CD4-positive, alpha-beta memory T cell (primary cell): ENCODE measurements at regions not wholly inside any gene's neighbourhood (a gene's known extent, or its start where the extent isn't known, plus 50 kb on each side); places are given as distances from the start of the nearest gene placed in this dataset.

Experiments
- CTCF ChIA-PET: fragments of 350-600 bp; sonication (Branson Sonifier 250); formaldehyde crosslinking; loops from one replicate; lab custom pipeline; 2021; ENCODE audit warnings: inconsistent platforms; ENCODE audit not compliant: partially characterized antibody; lab: Charles Lee
- POLR2A ChIA-PET: fragments of 350-600 bp; sonication (Branson Sonifier 250); formaldehyde crosslinking; loops from one replicate; lab custom pipeline; 2021; ENCODE audit not compliant: partially characterized antibody; lab: Charles Lee
- DNase-seq, 5 donors: peaks; one replicate each; pipeline versions ENCODE4 v3.0.0 to v3.0.0-alpha.2; 2020 to 2022; ENCODE audit warnings: mixed read lengths in 1 of 5
- H3K27ac ChIP-seq: one replicate; pipeline ENCODE4 v1.7.0; 2013; ENCODE audit warnings: low read depth, low read length
- H3K27me3 ChIP-seq: 2 replicates; pipeline ENCODE4 v1.7.0; 2013; ENCODE audit warnings: mild to moderate bottlenecking, low read length, moderate library complexity; ENCODE audit not compliant: insufficient read depth
- H3K36me3 ChIP-seq: 2 replicates; pipeline ENCODE4 v1.7.0; 2013; ENCODE audit warnings: mild to moderate bottlenecking, low read length, moderate library complexity; ENCODE audit not compliant: insufficient read depth
- H3K4me1 ChIP-seq: 2 replicates; pipeline ENCODE4 v1.7.0; 2013; ENCODE audit warnings: mild to moderate bottlenecking, low read length, moderate library complexity; ENCODE audit not compliant: insufficient read depth
- H3K4me3 ChIP-seq, 2 donors: one replicate each; pipeline ENCODE4 v1.7.0; 2013; ENCODE audit warnings: low read length in 2 of 2, mild to moderate bottlenecking in 1 of 2
- H3K9me3 ChIP-seq, 2 donors: one replicate each; pipeline ENCODE4 v1.7.0; 2013; ENCODE audit warnings: low read length in 2 of 2, control low read depth in 1 of 2; ENCODE audit not compliant: control insufficient read depth in 1 of 2
- H3K27ac Mint-ChIP-seq, 7 donors: one replicate each; pipeline ENCODE4 v1.8.0; 2020 to 2021; ENCODE audit warnings: mixed read lengths in 7 of 7, mild to moderate bottlenecking in 6 of 7, inconsistent platforms in 3 of 7, moderate library complexity in 3 of 7
- H3K27me3 Mint-ChIP-seq, 2 donors: one replicate each; pipeline ENCODE4 v1.8.0; 2020 to 2021; ENCODE audit warnings: mixed read lengths in 2 of 2
- H3K36me3 Mint-ChIP-seq, 2 donors: one replicate each; pipeline ENCODE4 v1.8.0; 2020 to 2021; ENCODE audit warnings: mixed read lengths in 2 of 2, inconsistent platforms in 1 of 2, mild to moderate bottlenecking in 1 of 2
- H3K4me1 Mint-ChIP-seq, 4 donors: one replicate each; pipeline ENCODE4 v1.8.0; 2020 to 2021; ENCODE audit warnings: mixed read lengths in 4 of 4, mild to moderate bottlenecking in 1 of 4
- H3K4me3 Mint-ChIP-seq, 8 donors: one replicate each; pipeline ENCODE4 v1.8.0; 2020 to 2021; ENCODE audit warnings: mixed read lengths in 8 of 8, mild to moderate bottlenecking in 7 of 8, moderate library complexity in 6 of 8, inconsistent platforms in 3 of 8
- H3K9me3 Mint-ChIP-seq, 8 donors: one replicate each; pipeline ENCODE4 v1.8.0; 2020 to 2021; ENCODE audit warnings: mixed read lengths in 8 of 8, mild to moderate bottlenecking in 5 of 8, inconsistent platforms in 3 of 8, moderate library complexity in 1 of 8
- intact Hi-C: fragments of 100-400 bp; cut with micrococcal nuclease; formaldehyde crosslinking; loops from one replicate; pipeline ENCODE4 v1.15.1; 2023

DNA sequence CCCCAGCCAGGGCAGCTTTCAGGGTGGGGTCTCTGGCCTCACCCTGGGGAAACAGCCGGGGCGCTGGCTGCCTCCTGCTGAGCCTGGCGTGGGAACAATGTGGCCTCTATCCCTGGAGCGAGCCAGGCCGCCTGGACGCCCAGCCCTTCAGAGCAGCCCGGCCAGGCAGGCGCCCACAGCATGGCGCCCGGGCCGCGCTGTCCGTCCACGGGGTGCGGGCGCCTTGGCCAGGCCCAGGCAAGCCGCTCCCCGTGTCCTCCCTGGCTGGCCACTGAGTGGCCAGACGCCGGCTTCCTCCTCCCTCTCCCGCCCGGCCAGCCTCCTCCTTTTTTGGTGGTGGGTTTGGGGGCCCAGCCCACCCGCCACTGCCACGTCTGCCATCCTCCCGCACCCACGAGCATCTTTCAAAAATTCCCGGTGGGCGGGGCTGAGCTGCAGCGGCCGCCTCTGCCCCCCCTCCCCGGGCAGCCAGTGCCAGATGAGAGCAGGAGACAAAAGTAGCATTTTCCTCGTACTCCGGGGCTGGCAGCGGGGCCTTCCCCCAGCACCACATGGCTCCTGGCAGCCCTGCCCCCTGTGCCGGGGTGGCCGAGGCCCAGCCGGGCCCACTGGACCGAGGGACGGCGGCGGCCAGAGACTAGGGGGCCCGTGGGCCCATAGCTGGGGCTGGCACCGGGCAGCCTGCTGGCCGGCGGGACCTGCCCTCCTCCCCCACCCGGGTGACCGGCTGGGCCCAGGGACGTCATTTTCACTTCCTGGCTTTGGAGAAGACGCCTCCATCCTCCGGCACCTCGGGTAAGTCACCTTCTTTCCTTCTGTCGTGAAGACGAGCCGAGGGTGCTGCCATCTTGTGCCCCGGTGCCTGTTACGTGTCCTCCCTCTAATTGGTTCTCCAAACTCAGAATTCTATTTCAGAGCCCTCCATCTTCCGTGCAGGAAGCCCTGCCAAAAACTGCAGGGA, 70.2 kb upstream of the PPARA start:
- H3K27ac ChIP-seq = no peak overlapping the region
- H3K36me3 Mint-ChIP-seq = peaks cover 3% of the 10 kb centered on the region in 2 donors
- no peaks in the 10 kb centered on the region for H3K9me3 ChIP-seq
- H3K27me3 ChIP-seq = no peaks in the 10 kb centered on the region
- ChIA-PET CTCF (no interaction called here), POLR2A (interaction anchor here (0.9 kb wide), 1 partner anchor 67 kb away, joined by 3 read pairs; no protein-coding TSS in a partner anchor)
- no peaks in the 10 kb centered on the region for H3K9me3 Mint-ChIP-seq
- no peaks in the 10 kb centered on the region for H3K27me3 Mint-ChIP-seq
- H3K4me1 Mint-ChIP-seq = peaks cover 0 to 36% (median 18%) of the 10 kb centered on the region in 4 donors
- H3K4me3 ChIP-seq = no peak overlapping the region
- DNase-seq = no peak
- H3K36me3 ChIP-seq = no peaks in the 10 kb centered on the region
- intact Hi-C loops = no loop called here
- H3K4me1 ChIP-seq = peaks cover 9% of the 10 kb centered on the region
- no peak overlapping the region for H3K27ac Mint-ChIP-seq
- H3K4me3 Mint-ChIP-seq = no peak overlapping the region

DNA sequence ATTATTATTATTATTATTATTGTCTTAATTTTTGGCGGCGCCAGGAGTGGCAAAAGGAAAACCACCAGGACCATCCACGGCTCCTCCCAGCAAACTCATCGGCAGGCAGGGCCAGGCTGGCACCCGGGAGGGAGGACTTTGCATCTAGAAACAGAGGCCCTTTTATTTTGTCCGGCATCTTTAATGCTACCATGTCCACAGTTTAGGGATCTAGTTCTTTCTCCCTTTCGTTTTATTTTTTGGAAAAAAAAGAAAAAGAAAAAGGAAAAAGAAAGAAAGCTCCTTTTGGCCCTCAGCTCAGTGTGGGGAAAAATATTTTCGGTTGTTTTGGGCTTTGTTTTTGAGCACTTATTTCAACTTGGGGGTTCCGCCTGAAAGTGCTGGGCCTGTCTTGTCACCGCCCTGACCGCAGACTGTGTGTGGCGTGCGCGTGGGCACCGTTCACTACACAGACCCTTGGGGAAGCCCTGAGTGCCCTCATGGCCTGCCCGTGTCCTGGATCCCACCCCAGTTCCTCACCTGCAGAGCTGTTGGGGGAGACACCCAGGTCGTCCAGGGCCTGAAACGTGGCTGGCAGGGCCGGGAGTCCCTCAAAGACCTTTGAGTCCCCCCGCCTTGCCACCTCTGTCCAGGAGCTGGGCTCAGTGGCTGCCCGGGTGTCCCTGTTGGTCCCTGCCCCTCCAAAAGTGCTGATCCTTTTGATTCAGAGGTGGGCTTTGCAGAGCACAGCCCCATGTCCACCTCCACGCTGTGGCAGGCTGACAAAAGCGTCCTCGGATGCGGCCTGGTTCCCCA, 69.1 kb upstream of the PPARA start:
- ChIA-PET CTCF (interaction anchor here (1.0 kb wide), 1 partner anchor 75 kb away, joined by 4 read pairs; no protein-coding TSS in a partner anchor), POLR2A (interaction anchor here (0.9 kb wide), 1 partner anchor 68 kb away, joined by 3 read pairs; no protein-coding TSS in a partner anchor)
- no peak overlapping the region for H3K4me3 Mint-ChIP-seq
- DNase-seq = no peak
- Histone ChIP-seq H3K4me3 (no peak overlapping the region), H3K27ac (no peak overlapping the region), H3K27me3 (no peaks in the 10 kb centered on the region), H3K4me1 (peaks cover 4% of the 10 kb centered on the region), H3K36me3 (no peaks in the 10 kb centered on the region), H3K9me3 (no peaks in the 10 kb centered on the region)
- peak overlapping the region in 1 of 7 donors; percentile 17 for H3K27ac Mint-ChIP-seq
- no peaks in the 10 kb centered on the region for H3K27me3 Mint-ChIP-seq
- peaks cover 0 to 26% (median 10%) of the 10 kb centered on the region in 4 donors for H3K4me1 Mint-ChIP-seq
- intact Hi-C loops = no loop called here
- peaks cover 1 to 3% of the 10 kb centered on the region in 2 donors for H3K36me3 Mint-ChIP-seq
- no peaks in the 10 kb centered on the region for H3K9me3 Mint-ChIP-seq

DNA sequence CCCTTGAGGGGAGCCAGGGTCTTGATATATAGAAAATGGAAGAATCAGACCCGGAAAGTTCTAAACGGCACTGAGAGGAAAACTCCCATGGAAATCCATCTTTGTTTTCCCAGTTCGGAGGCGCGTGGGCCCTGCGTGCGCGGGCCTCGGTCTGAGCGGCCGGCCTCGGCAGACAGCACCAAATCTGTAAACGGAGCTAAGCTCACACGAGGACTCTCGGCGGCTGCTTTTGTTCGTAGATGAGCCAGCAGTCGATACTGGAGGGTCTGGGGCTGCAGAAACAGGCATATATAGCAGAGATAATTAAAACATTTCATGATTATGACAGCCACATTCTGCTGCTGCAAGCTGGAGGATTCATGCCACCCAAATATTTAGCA, 68.5 kb upstream of the PPARA start:
- Histone ChIP-seq H3K4me1 (peaks cover 4% of the 10 kb centered on the region), H3K9me3 (no peaks in the 10 kb centered on the region), H3K27ac (no peak overlapping the region), H3K27me3 (no peaks in the 10 kb centered on the region), H3K36me3 (no peaks in the 10 kb centered on the region), H3K4me3 (no peak overlapping the region)
- peaks cover 1 to 3% of the 10 kb centered on the region in 2 donors for H3K36me3 Mint-ChIP-seq
- H3K27me3 Mint-ChIP-seq = no peaks in the 10 kb centered on the region
- H3K4me3 Mint-ChIP-seq = no peak overlapping the region
- intact Hi-C loops = no loop called here
- ChIA-PET POLR2A (no interaction called here), CTCF (interaction anchor here (0.7 to 1.0 kb wide), 2 partner anchors 76 kb away, joined by 3 to 4 read pairs; no protein-coding TSS in a partner anchor)
- peaks cover 0 to 20% (median 10%) of the 10 kb centered on the region in 4 donors for H3K4me1 Mint-ChIP-seq
- DNase-seq = no peak
- no peak overlapping the region for H3K27ac Mint-ChIP-seq
- no peaks in the 10 kb centered on the region for H3K9me3 Mint-ChIP-seq

DNA sequence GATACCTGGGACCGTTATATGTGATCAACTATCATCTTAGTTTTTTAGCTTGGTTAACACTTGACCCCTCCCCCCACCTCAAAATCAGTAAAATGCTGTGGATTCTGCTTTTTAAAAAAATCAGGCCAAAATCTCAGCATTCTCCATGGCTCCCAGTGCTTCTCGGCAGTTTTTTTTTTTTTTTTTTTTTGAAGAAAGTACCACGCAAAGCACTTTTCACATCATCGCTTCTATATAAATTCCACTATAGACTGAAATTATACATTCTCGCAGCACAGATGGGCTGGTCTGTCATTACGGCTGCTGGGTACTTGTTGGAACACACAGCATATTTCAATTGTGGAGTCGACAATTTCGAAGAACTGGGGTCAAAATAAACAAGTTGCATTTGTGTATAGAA, 67.7 kb upstream of the PPARA start:
- Histone ChIP-seq H3K9me3 (no peaks in the 10 kb centered on the region), H3K27me3 (no peaks in the 10 kb centered on the region), H3K27ac (no peak overlapping the region), H3K4me1 (peaks cover 4% of the 10 kb centered on the region), H3K36me3 (no peaks in the 10 kb centered on the region), H3K4me3 (no peak overlapping the region)
- intact Hi-C loops = no loop called here
- Mint-ChIP-seq H3K9me3 (no peaks in the 10 kb centered on the region), H3K36me3 (peaks cover 0 to 3% of the 10 kb centered on the region in 2 donors), H3K4me3 (no peak overlapping the region), H3K27ac (peak overlapping the region in 1 of 7 donors; percentile 29), H3K4me1 (peaks cover 0 to 12% (median 5%) of the 10 kb centered on the region in 4 donors), H3K27me3 (no peaks in the 10 kb centered on the region)
- DNase-seq = no peak
- POLR2A ChIA-PET = no interaction called here
- CTCF ChIA-PET = interaction anchor here (0.7 kb wide), 1 partner anchor 77 kb away, joined by 3 read pairs; no protein-coding TSS in a partner anchor

DNA sequence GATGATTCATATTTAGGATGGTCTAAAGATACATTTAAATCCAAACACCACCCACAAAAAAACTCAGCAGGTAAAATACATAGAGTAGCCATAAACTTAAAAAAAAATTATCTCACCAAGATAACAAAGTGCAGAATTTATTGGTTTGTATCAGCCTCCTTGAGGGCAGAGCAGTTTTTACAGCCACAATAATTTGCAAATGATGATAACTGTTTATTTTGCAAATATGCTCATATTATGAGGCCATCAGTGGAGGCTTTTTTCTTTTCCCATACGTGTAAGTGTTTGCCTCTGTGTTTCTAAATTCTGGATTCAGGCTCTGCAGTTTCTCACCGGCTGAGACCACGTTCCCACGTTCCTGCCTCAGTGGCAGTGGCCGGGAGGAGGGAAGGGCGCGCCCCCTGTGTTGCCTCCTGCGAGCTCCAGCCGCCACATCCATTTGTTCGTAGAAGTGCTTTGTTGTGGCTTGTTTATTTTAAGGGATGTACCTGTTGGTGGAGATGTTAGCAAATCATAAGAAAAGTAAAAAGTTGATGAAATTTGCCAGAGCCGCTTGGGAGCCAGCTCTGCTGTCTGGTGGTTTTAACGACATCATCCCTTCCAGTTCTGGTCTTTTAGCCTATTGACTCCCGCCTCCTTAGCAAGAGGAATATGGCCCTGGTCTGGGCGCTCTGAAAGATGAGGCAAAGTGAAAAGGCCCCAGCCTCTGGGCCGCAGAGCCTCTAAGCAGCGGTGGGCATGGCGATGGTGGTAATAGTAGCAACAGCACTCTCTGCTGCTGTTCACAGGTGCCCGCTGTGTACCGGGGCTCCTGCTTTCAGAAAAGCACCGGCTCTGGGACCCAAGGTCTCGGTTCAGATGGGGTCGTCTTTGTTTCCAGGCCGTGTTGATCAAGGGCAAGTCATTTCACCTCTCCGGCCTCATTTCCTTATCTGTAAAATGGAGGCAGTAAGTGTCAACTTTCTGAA, 66.7 kb upstream of the PPARA start:
- peaks cover 4% of the 10 kb centered on the region for H3K4me1 ChIP-seq
- H3K4me3 Mint-ChIP-seq = no peak overlapping the region
- H3K36me3 ChIP-seq = no peaks in the 10 kb centered on the region
- intact Hi-C loops = no loop called here
- no peak overlapping the region for H3K27ac Mint-ChIP-seq
- no peaks in the 10 kb centered on the region for H3K27me3 ChIP-seq
- CTCF ChIA-PET = no interaction called here
- no peak for DNase-seq
- no peaks in the 10 kb centered on the region for H3K9me3 ChIP-seq
- peaks cover 0 to 10% (median 5%) of the 10 kb centered on the region in 4 donors for H3K4me1 Mint-ChIP-seq
- H3K27ac ChIP-seq = no peak overlapping the region
- H3K27me3 Mint-ChIP-seq = no peaks in the 10 kb centered on the region
- H3K36me3 Mint-ChIP-seq = peaks cover 0 to 3% of the 10 kb centered on the region in 2 donors
- no peak overlapping the region for H3K4me3 ChIP-seq
- no peaks in the 10 kb centered on the region for H3K9me3 Mint-ChIP-seq
- POLR2A ChIA-PET = no interaction called here

DNA sequence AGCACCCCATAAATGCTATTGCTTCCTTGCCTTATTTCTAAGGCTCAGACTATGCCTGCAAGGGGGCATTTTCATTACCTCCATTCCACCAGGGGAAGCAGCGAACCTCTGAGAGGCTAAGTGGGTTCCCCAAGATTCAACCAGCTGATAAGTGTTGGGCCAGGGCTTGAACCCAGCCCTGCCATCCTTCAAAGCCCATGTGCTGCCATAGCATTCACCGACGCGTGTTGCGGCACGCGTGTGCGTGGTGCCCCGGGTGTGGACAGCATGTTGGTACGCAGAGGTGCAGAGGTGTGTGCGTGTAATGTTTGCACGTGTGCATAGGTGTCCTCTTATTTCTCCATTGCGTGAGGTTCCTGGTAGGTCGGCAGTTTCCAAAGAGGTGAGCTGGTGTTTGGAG, 66.0 kb upstream of the PPARA start:
- no peak for DNase-seq
- intact Hi-C loops = no loop called here
- H3K27ac Mint-ChIP-seq = no peak overlapping the region
- no peaks in the 10 kb centered on the region for H3K9me3 Mint-ChIP-seq
- Histone ChIP-seq H3K4me1 (peaks cover 4% of the 10 kb centered on the region), H3K36me3 (no peaks in the 10 kb centered on the region), H3K27ac (no peak overlapping the region), H3K27me3 (no peaks in the 10 kb centered on the region), H3K9me3 (no peaks in the 10 kb centered on the region), H3K4me3 (no peak overlapping the region)
- H3K4me3 Mint-ChIP-seq = no peak overlapping the region
- peaks cover 0 to 3% of the 10 kb centered on the region in 2 donors for H3K36me3 Mint-ChIP-seq
- H3K27me3 Mint-ChIP-seq = no peaks in the 10 kb centered on the region
- peaks cover 0 to 10% (median 5%) of the 10 kb centered on the region in 4 donors for H3K4me1 Mint-ChIP-seq
- CTCF ChIA-PET = no interaction called here
- POLR2A ChIA-PET = no interaction called here
